ENCODE measurements at regions not wholly inside any gene's neighbourhood (a gene's known extent, or its start where the extent isn't known, plus 50 kb on each side); places are given as distances from the start of the nearest gene placed in this dataset.
"Not testable (repeated sequence)": the region's sequence is repeated elsewhere in the genome, so short reads cannot be mapped to it uniquely, and the experiment has no call there.

- DNase-seq (ENCODE audit: low spot score in 2 of 2) (no peak), ATAC-seq (no peak)
- H3K27ac Mint-ChIP-seq: no peak overlapping the region
- H3K36me3 Mint-ChIP-seq: peaks cover 4 to 5% of the 10 kb centered on the region in 2 donors
- H3K9me3 Mint-ChIP-seq: peaks cover 4% of the 10 kb centered on the region in 2 donors
Observed at GRCh38 chr10:37467246-37467645, 341.8 kb downstream of the ANKRD30A start.

DNA sequence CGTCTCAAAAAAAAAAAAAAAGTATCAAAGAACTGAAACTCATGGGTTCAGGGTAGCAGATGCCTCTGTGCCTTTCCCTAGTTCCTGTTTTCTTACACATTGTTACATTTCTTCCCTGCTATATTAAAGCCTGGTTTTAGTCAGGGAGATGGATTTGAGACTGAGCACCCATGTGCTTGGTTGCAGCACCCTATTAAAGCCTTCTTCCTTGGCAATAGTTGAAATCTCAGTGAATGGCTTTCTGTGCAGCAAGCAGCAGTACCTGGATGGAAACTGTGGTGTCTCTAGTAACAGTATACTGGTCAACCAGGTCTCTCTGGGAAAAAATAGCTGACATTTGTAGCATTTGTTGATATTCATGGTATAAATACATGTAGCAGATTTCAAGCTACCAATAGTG lies 331.1 kb downstream of the ANKRD30A start:
- no peak overlapping the region for H3K27ac Mint-ChIP-seq
- H3K36me3 Mint-ChIP-seq: peaks cover 0 to 5% of the 10 kb centered on the region in 2 donors
- no peak for DNase-seq (ENCODE audit: low spot score in 2 of 2)
- peaks cover 13 to 14% of the 10 kb centered on the region in 2 donors for H3K9me3 Mint-ChIP-seq
- no peak for ATAC-seq

GRCh38 chr10:37448161-37448560 lies 322.8 kb downstream of the ANKRD30A start:
- Mint-ChIP-seq H3K36me3 (no peaks in the 10 kb centered on the region), H3K9me3 (peaks cover 6 to 14% of the 10 kb centered on the region in 2 donors), H3K27ac (no peak overlapping the region)
- ATAC-seq (no peak), DNase-seq (ENCODE audit: low spot score in 2 of 2) (no peak)

DNA sequence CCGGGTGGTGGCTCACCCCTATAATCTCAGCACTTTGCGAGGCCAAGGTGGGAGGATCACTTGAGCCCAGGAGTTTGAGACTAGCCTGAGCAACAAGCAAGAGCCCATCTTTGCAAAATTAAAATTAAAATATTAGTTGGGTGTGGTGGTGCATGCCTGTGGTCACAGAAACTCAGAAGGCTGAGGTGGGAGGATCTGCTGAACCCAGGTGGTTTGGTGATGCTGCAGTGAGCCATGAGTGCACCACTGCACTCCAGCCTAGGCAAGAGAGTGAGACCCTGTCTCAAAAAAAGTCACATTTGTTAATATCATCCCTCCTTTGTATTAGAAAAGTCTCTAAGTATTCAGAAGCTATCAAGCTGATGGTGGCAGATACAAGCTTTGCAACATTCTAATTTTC lies 317.5 kb downstream of the ANKRD30A start:
- H3K36me3 Mint-ChIP-seq: no peaks in the 10 kb centered on the region
- DNase-seq (ENCODE audit: low spot score in 2 of 2) (no peak), ATAC-seq (no peak)
- H3K9me3 Mint-ChIP-seq: peaks cover 7 to 12% of the 10 kb centered on the region in 2 donors
- no peak overlapping the region for H3K27ac Mint-ChIP-seq

- not testable (repeated sequence) for DNase-seq (ENCODE audit: low spot score in 2 of 2); H3K36me3 Mint-ChIP-seq; H3K27ac Mint-ChIP-seq; ATAC-seq
- H3K9me3 Mint-ChIP-seq: peaks cover 7 to 12% of the 10 kb centered on the region in 2 donors
Observed at GRCh38 chr10:37441224-37441623, 315.8 kb downstream of the ANKRD30A start.

DNA sequence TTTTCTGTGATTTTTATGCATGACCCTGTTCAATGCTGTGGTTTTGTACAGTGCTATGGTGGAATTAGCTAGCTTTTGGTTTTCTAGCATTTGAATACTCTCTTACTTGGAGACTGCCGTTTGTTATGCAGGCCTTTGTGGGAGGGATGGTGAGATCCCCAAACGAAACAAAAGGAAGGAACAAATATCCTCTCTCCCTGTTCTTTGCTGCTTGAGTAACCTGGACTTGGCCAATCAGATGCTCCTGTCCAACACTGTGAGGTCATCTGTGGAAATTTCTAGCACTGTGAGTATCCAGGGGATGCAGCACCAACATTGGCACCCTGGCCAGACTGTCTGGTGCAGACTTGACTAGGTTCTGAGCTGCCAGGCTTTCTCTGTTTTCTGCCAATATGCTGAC lies 314.4 kb downstream of the ANKRD30A start:
- no peak for ATAC-seq
- H3K27ac Mint-ChIP-seq: no peak overlapping the region
- H3K36me3 Mint-ChIP-seq: no peaks in the 10 kb centered on the region
- no peak for DNase-seq (ENCODE audit: low spot score in 2 of 2)
- peaks cover 3 to 4% of the 10 kb centered on the region in 2 donors for H3K9me3 Mint-ChIP-seq

DNA sequence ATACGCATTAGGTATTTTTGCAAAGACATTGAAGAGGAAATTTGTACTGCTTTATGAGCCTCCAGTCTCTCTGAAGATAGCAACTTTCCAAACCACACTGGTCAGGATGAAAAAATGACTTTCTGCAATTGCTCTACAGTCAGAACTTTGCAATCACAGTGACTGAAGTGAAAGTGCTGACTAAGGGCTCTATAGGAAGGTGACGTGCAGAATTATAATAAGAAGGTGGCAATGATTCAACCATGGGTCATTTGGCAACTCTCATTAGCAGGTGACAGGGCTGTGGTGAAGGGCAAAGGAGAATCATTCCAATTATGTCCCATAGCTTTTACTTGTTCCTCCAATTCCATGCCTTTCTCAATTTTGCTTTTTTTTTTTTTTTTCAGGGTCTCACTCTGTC lies 311.0 kb downstream of the ANKRD30A start:
- no peaks in the 10 kb centered on the region for H3K36me3 Mint-ChIP-seq
- no peak overlapping the region for H3K27ac Mint-ChIP-seq

GRCh38 chr10:37434091-37434490 lies 308.7 kb downstream of the ANKRD30A start:
- no peak overlapping the region for H3K27ac Mint-ChIP-seq
- ATAC-seq (no peak), DNase-seq (ENCODE audit: low spot score in 2 of 2) (no peak)
- H3K9me3 Mint-ChIP-seq: peaks cover 7 to 10% of the 10 kb centered on the region in 2 donors
- no peaks in the 10 kb centered on the region for H3K36me3 Mint-ChIP-seq

More for the DNA sequence above, 311.0 kb downstream of the ANKRD30A start:
- ATAC-seq: no peak
- peaks cover 6 to 7% of the 10 kb centered on the region in 2 donors for H3K9me3 Mint-ChIP-seq
- DNase-seq (ENCODE audit: low spot score in 2 of 2): no peak
